Activated B cell treated with CpG ODN at 0.5 μM for 24 hours (primary cell): ENCODE measurements at regions not wholly inside any gene's neighbourhood (a gene's known extent, or its start where the extent isn't known, plus 50 kb on each side); places are given as distances from the start of the nearest gene placed in this dataset.

Source experiments
- ATAC-seq: fragments of 200-7000 bp; cut with Tn5 transposase; one replicate; pipeline ENCODE4 v1.10.0; 2021; ENCODE audit warnings: low read depth, mild to moderate bottlenecking, moderate library complexity
- CTCF ChIA-PET: fragments of 350-600 bp; sonication (Branson Sonifier 250); formaldehyde crosslinking; loops from one replicate; lab custom pipeline; 2021; ENCODE audit warnings: antibody characterized with exemption; lab: Charles Lee
- POLR2A ChIA-PET: fragments of 350-600 bp; sonication (Branson Sonifier 250); formaldehyde crosslinking; loops from one replicate; lab custom pipeline; 2021; ENCODE audit warnings: antibody characterized with exemption; lab: Charles Lee
- DNase-seq: peaks from one replicate; pipeline ENCODE4 v3.0.0; 2022
- H3K27ac Mint-ChIP-seq: one replicate; pipeline ENCODE4 v1.8.0; 2020; ENCODE audit warnings: mixed read lengths
- H3K27me3 Mint-ChIP-seq: one replicate; pipeline ENCODE4 v1.8.0; 2021; ENCODE audit warnings: mixed read lengths
- H3K36me3 Mint-ChIP-seq: one replicate; pipeline ENCODE4 v1.8.0; 2021; ENCODE audit warnings: low read depth, mixed read lengths
- H3K4me1 Mint-ChIP-seq: one replicate; pipeline ENCODE4 v1.8.0; 2021; ENCODE audit warnings: mixed read lengths
- H3K4me3 Mint-ChIP-seq: one replicate; pipeline ENCODE4 v1.8.0; 2020; ENCODE audit warnings: mild to moderate bottlenecking, mixed read lengths
- H3K9me3 Mint-ChIP-seq: one replicate; pipeline ENCODE4 v1.8.0; 2020; ENCODE audit warnings: mixed read lengths
- intact Hi-C: fragments of 100-400 bp; cut with micrococcal nuclease; formaldehyde crosslinking; loops from one replicate; pipeline ENCODE4 v1.15.1; 2024
- TF ChIP-seq, protein P1 (sequence below): fragments of 200-600 bp; IDR thresholded peaks from one replicate; pipeline ENCODE4 v1.8.0; 2022; ENCODE audit warnings: antibody characterized with exemption, mild to moderate bottlenecking

DNA sequence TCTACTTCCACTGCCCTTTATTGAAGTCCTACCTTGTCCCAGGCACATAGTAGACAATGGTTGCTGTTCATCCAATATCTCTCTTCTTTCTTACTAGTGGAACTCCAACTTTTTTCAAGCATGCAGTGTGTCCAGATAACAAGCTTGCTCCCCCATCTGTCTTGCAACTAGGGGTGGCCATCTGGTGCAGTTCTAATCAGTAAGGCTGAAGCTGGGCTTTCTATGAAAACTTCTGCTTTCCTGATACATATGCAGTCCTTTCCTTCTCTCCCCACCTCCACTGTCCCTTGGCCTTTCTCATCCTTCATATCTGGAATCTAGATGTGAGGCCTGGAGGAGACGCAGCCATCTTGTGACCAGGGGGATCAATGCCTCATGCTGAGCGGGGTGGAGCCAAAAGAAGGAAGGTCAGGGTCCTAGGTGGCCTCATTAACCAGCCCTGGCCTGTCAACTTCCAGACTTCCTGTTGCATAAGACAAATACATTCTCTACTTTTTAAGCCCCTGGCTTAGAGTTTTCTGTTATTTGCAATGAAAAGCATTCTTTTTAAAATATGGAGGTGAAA, 59.6 kb upstream of the ZFP64 start:
- no peaks in the 10 kb centered on the region for H3K4me1 Mint-ChIP-seq
- CTCF ChIA-PET, result no interaction called here

GRCh38 chr20:52247548-52247947, 56.0 kb upstream of the ZFP64 start:
- DNase-seq (no peak), ATAC-seq (no peak)
- H3K4me3 Mint-ChIP-seq, result no peak overlapping the region
- TF ChIP-seq, protein P1, sequence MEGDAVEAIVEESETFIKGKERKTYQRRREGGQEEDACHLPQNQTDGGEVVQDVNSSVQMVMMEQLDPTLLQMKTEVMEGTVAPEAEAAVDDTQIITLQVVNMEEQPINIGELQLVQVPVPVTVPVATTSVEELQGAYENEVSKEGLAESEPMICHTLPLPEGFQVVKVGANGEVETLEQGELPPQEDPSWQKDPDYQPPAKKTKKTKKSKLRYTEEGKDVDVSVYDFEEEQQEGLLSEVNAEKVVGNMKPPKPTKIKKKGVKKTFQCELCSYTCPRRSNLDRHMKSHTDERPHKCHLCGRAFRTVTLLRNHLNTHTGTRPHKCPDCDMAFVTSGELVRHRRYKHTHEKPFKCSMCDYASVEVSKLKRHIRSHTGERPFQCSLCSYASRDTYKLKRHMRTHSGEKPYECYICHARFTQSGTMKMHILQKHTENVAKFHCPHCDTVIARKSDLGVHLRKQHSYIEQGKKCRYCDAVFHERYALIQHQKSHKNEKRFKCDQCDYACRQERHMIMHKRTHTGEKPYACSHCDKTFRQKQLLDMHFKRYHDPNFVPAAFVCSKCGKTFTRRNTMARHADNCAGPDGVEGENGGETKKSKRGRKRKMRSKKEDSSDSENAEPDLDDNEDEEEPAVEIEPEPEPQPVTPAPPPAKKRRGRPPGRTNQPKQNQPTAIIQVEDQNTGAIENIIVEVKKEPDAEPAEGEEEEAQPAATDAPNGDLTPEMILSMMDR, result no peak
- POLR2A ChIA-PET, result no interaction called here
- H3K9me3 Mint-ChIP-seq, result no peaks in the 10 kb centered on the region
- no peaks in the 10 kb centered on the region for H3K4me1 Mint-ChIP-seq
- H3K27me3 Mint-ChIP-seq, result peaks cover 2% of the 10 kb centered on the region
- CTCF ChIA-PET, result no interaction called here
- intact Hi-C loops, result no loop called here
- H3K36me3 Mint-ChIP-seq, result no peaks in the 10 kb centered on the region
- no peak overlapping the region for H3K27ac Mint-ChIP-seq

More for the DNA sequence above, 59.6 kb upstream of the ZFP64 start:
- H3K36me3 Mint-ChIP-seq, result no peaks in the 10 kb centered on the region
- intact Hi-C loops, result no loop called here
- peaks cover 7% of the 10 kb centered on the region for H3K27me3 Mint-ChIP-seq
- DNase-seq (no peak), ATAC-seq (no peak)
- no peaks in the 10 kb centered on the region for H3K9me3 Mint-ChIP-seq
- no peak overlapping the region for H3K27ac Mint-ChIP-seq
- H3K4me3 Mint-ChIP-seq, result no peak overlapping the region
- POLR2A ChIA-PET, result no interaction called here
- TF ChIP-seq, protein P1, result no peak

DNA sequence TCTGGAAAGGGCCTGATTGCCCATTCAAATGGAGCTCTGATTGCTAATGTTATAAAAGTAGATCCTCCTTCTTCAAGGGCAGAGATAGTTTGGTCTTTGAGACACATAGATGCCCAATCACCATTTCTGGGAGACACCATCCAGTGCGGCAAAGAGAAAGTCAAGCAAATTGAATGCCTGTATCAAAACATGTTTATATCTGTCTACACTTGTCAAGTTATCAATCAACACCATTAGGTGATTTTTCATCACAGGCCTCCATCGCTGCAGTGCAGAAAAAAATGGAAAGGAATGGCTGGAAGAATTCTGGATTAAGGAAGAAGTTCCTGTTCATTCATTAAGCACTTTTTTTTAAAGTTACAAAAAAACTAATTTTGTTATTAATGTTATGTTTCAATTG, 54.8 kb upstream of the ZFP64 start:
- H3K36me3 Mint-ChIP-seq, result no peaks in the 10 kb centered on the region
- ATAC-seq (no peak), DNase-seq (no peak)
- intact Hi-C loops, result no loop called here
- ChIA-PET CTCF (no interaction called here), POLR2A (no interaction called here)
- H3K4me1 Mint-ChIP-seq, result no peaks in the 10 kb centered on the region
- H3K27ac Mint-ChIP-seq, result no peak overlapping the region
- peaks cover 2% of the 10 kb centered on the region for H3K27me3 Mint-ChIP-seq
- no peak overlapping the region for H3K4me3 Mint-ChIP-seq
- TF ChIP-seq, protein P1, result no peak
- no peaks in the 10 kb centered on the region for H3K9me3 Mint-ChIP-seq

- H3K27me3 Mint-ChIP-seq, result peaks cover 6% of the 10 kb centered on the region
- ChIA-PET CTCF (no interaction called here), POLR2A (no interaction called here)
- intact Hi-C loops, result loop anchor here (5.0 kb wide), 1 partner anchor 1303 kb away; no protein-coding TSS in a partner anchor
- H3K4me1 Mint-ChIP-seq, result no peaks in the 10 kb centered on the region
- no peaks in the 10 kb centered on the region for H3K36me3 Mint-ChIP-seq
- TF ChIP-seq, protein P1, result no peak
- no peak for DNase-seq
- no peak overlapping the region for H3K4me3 Mint-ChIP-seq
- no peak for ATAC-seq
- no peaks in the 10 kb centered on the region for H3K9me3 Mint-ChIP-seq
- H3K27ac Mint-ChIP-seq, result no peak overlapping the region
These were observed 53.1 kb upstream of the ZFP64 start for GRCh38 chr20:52244702-52245101.

GRCh38 chr20:52242237-52243230, 51.0 kb upstream of the ZFP64 start:
- TF ChIP-seq, protein P1, result peak; percentile 73
- H3K4me3 Mint-ChIP-seq, result no peak overlapping the region
- no peaks in the 10 kb centered on the region for H3K4me1 Mint-ChIP-seq
- CTCF ChIA-PET, result interaction anchor here (0.7 to 1.5 kb wide), 2 partner anchors 12 to 114 kb away, joined by 3 read pairs; no protein-coding TSS in a partner anchor
- intact Hi-C loops, result loop anchor here (1.0 to 5.0 kb wide), 5 partner anchors 52 to 1957 kb away; partner anchors contain the start of gene ZFP64
- POLR2A ChIA-PET, result no interaction called here
- ATAC-seq (no peak), DNase-seq (no peak)
- H3K27me3 Mint-ChIP-seq, result peaks cover 10% of the 10 kb centered on the region
- H3K36me3 Mint-ChIP-seq, result no peaks in the 10 kb centered on the region
- no peak overlapping the region for H3K27ac Mint-ChIP-seq
- H3K9me3 Mint-ChIP-seq, result no peaks in the 10 kb centered on the region
